ENCODE measurements at regions not wholly inside any gene's neighbourhood (a gene's known extent, or its start where the extent isn't known, plus 50 kb on each side); places are given as distances from the start of the nearest gene placed in this dataset.

- DNase-seq (ENCODE audit: low read depth, low spot score) = no peak
Measured at GRCh38 chr5:44868541-44868940, 59.8 kb downstream of the MRPS30 start.

GRCh38 chr5:44869928-44870327, 61.2 kb downstream of the MRPS30 start:
- DNase-seq (ENCODE audit: low read depth, low spot score) = no peak

- no peak for DNase-seq (ENCODE audit: low read depth, low spot score)
Measured at GRCh38 chr5:44870430-44870829, 61.7 kb downstream of the MRPS30 start.

GRCh38 chr5:44871401-44871800, 62.7 kb downstream of the MRPS30 start:
- DNase-seq (ENCODE audit: low read depth, low spot score) = no peak

- no peak for DNase-seq (ENCODE audit: low read depth, low spot score)
Measured at GRCh38 chr5:44875661-44876605, 67.2 kb downstream of the MRPS30 start.

- no peak for DNase-seq (ENCODE audit: low read depth, low spot score)
Measured at GRCh38 chr5:44881266-44881665, 72.5 kb downstream of the MRPS30 start.

- DNase-seq (ENCODE audit: low read depth, low spot score) = no peak
Measured at GRCh38 chr5:44884036-44884435, 75.3 kb downstream of the MRPS30 start.

- no peak for DNase-seq (ENCODE audit: low read depth, low spot score)
Measured at GRCh38 chr5:44885903-44886302, 77.2 kb downstream of the MRPS30 start.

- DNase-seq (ENCODE audit: low read depth, low spot score) = no peak
Measured at GRCh38 chr5:44887722-44888121, 79.0 kb downstream of the MRPS30 start.

GRCh38 chr5:44888435-44888834, 79.7 kb downstream of the MRPS30 start:
- no peak for DNase-seq (ENCODE audit: low read depth, low spot score)

GRCh38 chr5:44891116-44891515, 82.4 kb downstream of the MRPS30 start:
- no peak for DNase-seq (ENCODE audit: low read depth, low spot score)

GRCh38 chr5:44900273-44900954, 91.7 kb downstream of the MRPS30 start:
- DNase-seq (ENCODE audit: low read depth, low spot score) = no peak

- DNase-seq (ENCODE audit: low read depth, low spot score) = no peak
Measured at GRCh38 chr5:44907396-44907795, 98.6 kb downstream of the MRPS30 start.

- no peak for DNase-seq (ENCODE audit: low read depth, low spot score)
Measured at GRCh38 chr5:44909004-44909403, 100.3 kb downstream of the MRPS30 start.

- DNase-seq (ENCODE audit: low read depth, low spot score) = peak; percentile 10
Measured at GRCh38 chr5:44911501-44911900, 102.8 kb downstream of the MRPS30 start.

- DNase-seq (ENCODE audit: low read depth, low spot score) = no peak
Measured at GRCh38 chr5:44914221-44914620, 105.5 kb downstream of the MRPS30 start.

- no peak for DNase-seq (ENCODE audit: low read depth, low spot score)
Measured at GRCh38 chr5:44919560-44919959, 110.8 kb downstream of the MRPS30 start.

GRCh38 chr5:44927115-44927733, 118.5 kb downstream of the MRPS30 start:
- DNase-seq (ENCODE audit: low read depth, low spot score) = no peak

- no peak for DNase-seq (ENCODE audit: low read depth, low spot score)
Measured at GRCh38 chr5:44932922-44933585, 124.3 kb downstream of the MRPS30 start.

GRCh38 chr5:44933686-44934085, 124.9 kb downstream of the MRPS30 start:
- no peak for DNase-seq (ENCODE audit: low read depth, low spot score)

- peak; percentile 54 for DNase-seq (ENCODE audit: low read depth, low spot score)
Measured at GRCh38 chr5:44935262-44935661, 126.5 kb downstream of the MRPS30 start.

- no peak for DNase-seq (ENCODE audit: low read depth, low spot score)
Measured at GRCh38 chr5:44935871-44936270, 127.1 kb downstream of the MRPS30 start.
